Neural progenitor cell (in vitro differentiated cells): ENCODE measurements at regions not wholly inside any gene's neighbourhood (a gene's known extent, or its start where the extent isn't known, plus 50 kb on each side); places are given as distances from the start of the nearest gene placed in this dataset.

Experiments
- DNase-seq: peaks from one replicate; pipeline ENCODE4 v3.0.0-alpha.2; 2016; ENCODE audit warnings: low spot score
- H2AFZ ChIP-seq: fragments of 200-600 bp; sonication (generic); replicated peaks from 2 replicates; pipeline ENCODE4 v1.6.1; 2016; ENCODE audit warnings: antibody characterized with exemption
- H3F3A ChIP-seq: fragments of 200-600 bp; sonication (generic); 2 replicates; pipeline ENCODE4 v1.6.1; 2016; ENCODE audit warnings: antibody characterized with exemption, low read depth
- H3K27ac ChIP-seq: fragments of 200-600 bp; sonication (generic); 2 replicates; pipeline ENCODE4 v1.5.1; 2016; ENCODE audit warnings: mild to moderate bottlenecking
- H3K27me3 ChIP-seq: fragments of 200-600 bp; sonication (generic); 2 replicates; pipeline ENCODE4 v1.6.1; 2016; ENCODE audit warnings: mild to moderate bottlenecking, moderate library complexity
- H3K36me3 ChIP-seq: fragments of 200-600 bp; sonication (generic); 2 replicates; pipeline ENCODE4 v1.5.1; 2016
- H3K4me1 ChIP-seq: fragments of 200-600 bp; sonication (generic); 2 replicates; pipeline ENCODE4 v1.6.1; 2016; ENCODE audit warnings: mixed run types
- H3K4me2 ChIP-seq: fragments of 200-600 bp; sonication (generic); 2 replicates; pipeline ENCODE4 v1.6.1; 2016
- H3K4me3 ChIP-seq: fragments of 200-600 bp; sonication (generic); 2 replicates; pipeline ENCODE4 v1.5.1; 2016
- H3K79me2 ChIP-seq: fragments of 200-600 bp; sonication (generic); 2 replicates; pipeline ENCODE4 v1.6.1; 2016; ENCODE audit warnings: low read depth
- H3K9ac ChIP-seq: fragments of 200-600 bp; sonication (generic); 2 replicates; pipeline ENCODE4 v1.6.1; 2016
- H3K9me3 ChIP-seq: fragments of 200-600 bp; sonication (generic); 2 replicates; pipeline ENCODE4 v1.5.1; 2016; ENCODE audit warnings: low read depth
- H4K20me1 ChIP-seq: fragments of 200-600 bp; sonication (generic); 2 replicates; pipeline ENCODE4 v1.6.1; 2016; ENCODE audit warnings: low read depth
- H3K27ac Mint-ChIP-seq: 3 replicates; pipeline ENCODE4 v1.8.0; 2021; ENCODE audit warnings: mixed read lengths
- H3K27me3 Mint-ChIP-seq: 2 replicates; pipeline ENCODE4 v1.8.0; 2022; ENCODE audit warnings: low read depth, mild to moderate bottlenecking, inconsistent platforms, moderate library complexity, mixed read lengths; ENCODE audit not compliant: insufficient read depth
- H3K36me3 Mint-ChIP-seq: 3 replicates; pipeline ENCODE4 v1.8.0; 2021; ENCODE audit warnings: mixed read lengths
- H3K4me1 Mint-ChIP-seq: 3 replicates; pipeline ENCODE4 v1.8.0; 2021; ENCODE audit warnings: mixed read lengths
- H3K4me3 Mint-ChIP-seq: 3 replicates; pipeline ENCODE4 v1.8.0; 2021; ENCODE audit warnings: mild to moderate bottlenecking, moderate library complexity, mixed read lengths
- H3K9me3 Mint-ChIP-seq: 3 replicates; pipeline ENCODE4 v1.8.0; 2020; ENCODE audit warnings: mixed read lengths
- EZH2 ChIP-seq: fragments of 200-600 bp; sonication (generic); IDR thresholded peaks from 2 replicates; pipeline ENCODE4 v1.6.1; 2017; ENCODE audit warnings: antibody characterized with exemption, mild to moderate bottlenecking, moderate library complexity
- EZH2phosphoT487 ChIP-seq: fragments of 200-600 bp; sonication (generic); IDR thresholded peaks from 2 replicates; pipeline ENCODE4 v1.6.1; 2017; ENCODE audit warnings: antibody characterized with exemption
- TF ChIP-seq, protein P1 (sequence below): fragments of 200-600 bp; sonication (generic); IDR thresholded peaks from 2 replicates; pipeline ENCODE4 v1.5.1; 2017; ENCODE audit warnings: antibody characterized with exemption, mild to moderate bottlenecking

DNA sequence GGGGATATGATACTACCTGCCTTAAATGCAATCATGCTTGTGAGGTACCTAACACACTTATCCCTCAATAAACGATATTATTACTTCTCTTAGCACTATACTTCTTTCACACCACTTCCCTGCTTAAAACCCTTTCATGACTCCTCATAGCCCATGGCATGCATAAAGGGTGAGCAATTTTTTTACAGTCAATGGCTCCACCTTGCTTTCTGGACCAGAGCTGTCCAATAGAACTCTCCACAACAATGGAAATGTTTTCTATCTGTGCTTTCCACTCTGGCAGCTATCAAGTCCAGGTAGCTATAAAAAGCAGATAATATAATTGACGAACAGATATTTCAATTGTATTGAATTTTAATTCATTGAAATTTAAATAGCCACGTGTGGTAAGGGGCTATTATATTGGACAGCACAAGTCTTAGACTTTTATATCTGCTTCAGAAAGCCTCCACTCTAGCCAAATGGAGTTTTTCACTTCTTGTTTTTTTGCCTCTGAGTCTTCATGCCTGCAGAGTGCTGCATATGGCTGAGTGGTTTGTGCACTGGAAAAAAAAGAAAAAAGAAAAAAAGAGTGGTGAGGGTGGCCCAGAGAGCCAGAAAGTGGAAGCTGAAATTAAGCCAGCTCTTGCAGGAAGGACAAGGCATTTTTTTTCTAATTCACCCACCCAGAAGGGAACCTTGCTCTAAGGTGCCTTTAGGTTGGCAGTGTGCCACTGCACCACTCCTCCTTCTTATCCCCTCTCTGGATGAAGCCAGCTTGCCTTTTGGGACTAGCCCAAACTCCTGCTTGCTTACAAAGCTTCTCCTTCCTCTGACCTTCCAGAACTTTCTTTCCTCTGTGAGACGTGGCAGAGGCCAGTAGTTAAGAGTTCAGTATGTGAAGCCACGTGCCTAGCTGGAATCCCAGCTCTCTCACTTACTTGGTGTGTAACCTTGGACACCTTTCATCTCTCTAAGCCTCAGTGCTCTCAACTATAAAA, 239.0 kb upstream of the LRTM1 start:
- Histone ChIP-seq H3K4me2 (no peak overlapping the region), H3K9me3 (no peaks in the 10 kb centered on the region), H3K9ac (no peak overlapping the region), H3K27me3 (no peaks in the 10 kb centered on the region), H4K20me1 (no peaks in the 10 kb centered on the region), H3K79me2 (no peaks in the 10 kb centered on the region), H3K27ac (no peak overlapping the region), H3K36me3 (no peaks in the 10 kb centered on the region), H3K4me1 (no peaks in the 10 kb centered on the region), H3K4me3 (no peak overlapping the region), H3F3A (no peaks in the 10 kb centered on the region), H2AFZ (no peak overlapping the region)
- TF ChIP-seq EZH2 (no peak), EZH2phosphoT487 (no peak)
- TF ChIP-seq, protein P1, sequence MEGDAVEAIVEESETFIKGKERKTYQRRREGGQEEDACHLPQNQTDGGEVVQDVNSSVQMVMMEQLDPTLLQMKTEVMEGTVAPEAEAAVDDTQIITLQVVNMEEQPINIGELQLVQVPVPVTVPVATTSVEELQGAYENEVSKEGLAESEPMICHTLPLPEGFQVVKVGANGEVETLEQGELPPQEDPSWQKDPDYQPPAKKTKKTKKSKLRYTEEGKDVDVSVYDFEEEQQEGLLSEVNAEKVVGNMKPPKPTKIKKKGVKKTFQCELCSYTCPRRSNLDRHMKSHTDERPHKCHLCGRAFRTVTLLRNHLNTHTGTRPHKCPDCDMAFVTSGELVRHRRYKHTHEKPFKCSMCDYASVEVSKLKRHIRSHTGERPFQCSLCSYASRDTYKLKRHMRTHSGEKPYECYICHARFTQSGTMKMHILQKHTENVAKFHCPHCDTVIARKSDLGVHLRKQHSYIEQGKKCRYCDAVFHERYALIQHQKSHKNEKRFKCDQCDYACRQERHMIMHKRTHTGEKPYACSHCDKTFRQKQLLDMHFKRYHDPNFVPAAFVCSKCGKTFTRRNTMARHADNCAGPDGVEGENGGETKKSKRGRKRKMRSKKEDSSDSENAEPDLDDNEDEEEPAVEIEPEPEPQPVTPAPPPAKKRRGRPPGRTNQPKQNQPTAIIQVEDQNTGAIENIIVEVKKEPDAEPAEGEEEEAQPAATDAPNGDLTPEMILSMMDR, result no peak
- H3K27me3 Mint-ChIP-seq, result peaks cover 2% of the 10 kb centered on the region
- H3K36me3 Mint-ChIP-seq, result no peaks in the 10 kb centered on the region
- H3K4me3 Mint-ChIP-seq, result no peak overlapping the region
- no peaks in the 10 kb centered on the region for H3K9me3 Mint-ChIP-seq
- H3K27ac Mint-ChIP-seq, result no peak overlapping the region
- DNase-seq, result no peak
- peaks cover 2% of the 10 kb centered on the region for H3K4me1 Mint-ChIP-seq

DNA sequence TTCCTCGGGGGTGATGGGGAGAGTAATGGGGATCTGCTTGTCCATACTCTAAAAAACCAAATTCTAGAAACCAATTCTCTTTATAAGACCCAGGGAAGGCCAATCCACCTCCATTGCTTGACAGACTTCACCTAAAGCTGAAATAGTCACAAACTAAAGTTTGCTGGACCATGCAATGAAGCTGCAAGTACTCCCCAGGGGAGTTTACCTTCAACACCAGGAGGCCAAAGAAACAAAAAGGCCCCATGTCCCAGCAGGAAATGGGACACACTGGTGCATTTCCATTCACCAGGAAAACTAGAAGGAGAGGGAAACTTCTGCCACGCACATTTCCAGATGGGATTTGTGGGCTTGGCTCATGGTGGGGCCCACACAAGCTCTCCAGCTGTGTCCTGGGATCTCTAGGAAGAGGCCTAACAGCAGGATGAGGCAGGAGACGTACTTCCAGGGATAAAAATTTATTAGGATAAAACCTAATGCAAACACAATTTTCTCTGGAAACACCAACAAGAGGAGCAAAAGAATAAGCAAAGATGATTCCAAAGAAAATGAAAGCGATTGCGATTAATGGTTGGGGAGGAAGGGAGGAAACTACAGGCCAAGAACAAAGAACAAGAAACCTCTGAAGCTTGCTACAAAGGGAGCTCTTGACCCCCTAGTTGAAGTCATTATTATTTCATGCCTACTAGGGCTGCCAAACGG, 238.0 kb upstream of the LRTM1 start:
- no peak overlapping the region for H3K27ac ChIP-seq
- TF ChIP-seq, protein P1, result no peak
- TF ChIP-seq EZH2, result no peak
- TF ChIP-seq EZH2phosphoT487, result no peak
- H3K9me3 ChIP-seq, result no peaks in the 10 kb centered on the region
- peaks cover 5% of the 10 kb centered on the region for H3K4me1 Mint-ChIP-seq
- H3F3A ChIP-seq, result no peaks in the 10 kb centered on the region
- no peak overlapping the region for H3K9ac ChIP-seq
- no peaks in the 10 kb centered on the region for H3K9me3 Mint-ChIP-seq
- H3K27me3 Mint-ChIP-seq, result peaks cover 2% of the 10 kb centered on the region
- no peaks in the 10 kb centered on the region for H3K27me3 ChIP-seq
- no peak overlapping the region for H3K27ac Mint-ChIP-seq
- no peaks in the 10 kb centered on the region for H3K36me3 ChIP-seq
- no peaks in the 10 kb centered on the region for H3K36me3 Mint-ChIP-seq
- no peak overlapping the region for H3K4me3 Mint-ChIP-seq
- H2AFZ ChIP-seq, result no peak overlapping the region
- H3K4me2 ChIP-seq, result no peak overlapping the region
- DNase-seq, result no peak
- H3K4me1 ChIP-seq, result no peaks in the 10 kb centered on the region
- H3K4me3 ChIP-seq, result no peak overlapping the region
- no peaks in the 10 kb centered on the region for H3K79me2 ChIP-seq
- no peaks in the 10 kb centered on the region for H4K20me1 ChIP-seq

DNA sequence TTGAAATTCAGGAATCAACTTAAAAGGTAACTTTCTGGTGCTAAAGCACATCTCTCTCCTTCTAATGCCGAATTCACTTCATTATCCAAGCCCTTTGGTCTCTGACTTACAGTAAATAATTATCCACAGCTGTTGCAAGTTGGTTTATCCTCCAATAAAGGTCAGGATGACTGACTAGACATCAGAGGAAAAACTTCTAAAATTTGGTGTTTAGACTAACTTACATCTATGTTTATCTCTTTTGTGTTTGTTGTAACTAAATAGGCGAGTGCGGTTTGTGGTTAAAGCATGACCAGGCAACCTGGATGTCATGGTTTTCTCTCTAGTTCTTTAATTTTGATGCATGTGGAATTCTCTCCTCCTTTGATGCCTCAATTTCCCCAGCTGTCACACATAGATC, 237.4 kb upstream of the LRTM1 start:
- Mint-ChIP-seq H3K27me3 (peaks cover 2% of the 10 kb centered on the region), H3K9me3 (no peaks in the 10 kb centered on the region), H3K36me3 (no peaks in the 10 kb centered on the region), H3K4me1 (peaks cover 11% of the 10 kb centered on the region), H3K4me3 (no peak overlapping the region), H3K27ac (no peak overlapping the region)
- H4K20me1 ChIP-seq, result no peaks in the 10 kb centered on the region
- no peak overlapping the region for H2AFZ ChIP-seq
- H3K36me3 ChIP-seq, result no peaks in the 10 kb centered on the region
- H3F3A ChIP-seq, result no peaks in the 10 kb centered on the region
- H3K79me2 ChIP-seq, result no peaks in the 10 kb centered on the region
- no peak for TF ChIP-seq EZH2phosphoT487
- TF ChIP-seq, protein P1, result no peak
- H3K4me2 ChIP-seq, result no peak overlapping the region
- H3K9me3 ChIP-seq, result no peaks in the 10 kb centered on the region
- H3K27ac ChIP-seq, result no peak overlapping the region
- H3K9ac ChIP-seq, result no peak overlapping the region
- H3K4me3 ChIP-seq, result no peak overlapping the region
- no peaks in the 10 kb centered on the region for H3K27me3 ChIP-seq
- no peak for DNase-seq
- H3K4me1 ChIP-seq, result no peaks in the 10 kb centered on the region
